Fibroblast of lung (primary cell): ENCODE measurements at regions not wholly inside any gene's neighbourhood (a gene's known extent, or its start where the extent isn't known, plus 50 kb on each side); places are given as distances from the start of the nearest gene placed in this dataset.

Experiments used
- EZH2 ChIP-seq: IDR thresholded peaks from 2 replicates; pipeline ENCODE4 v1.5.1; 2012; ENCODE audit warnings: low read length, control low read depth, mild to moderate bottlenecking; ENCODE audit errors: missing control alignments
- TF ChIP-seq, protein P1 (sequence below), 2 donors: IDR thresholded peaks in 1 of 2; conservative IDR thresholded peaks in 1 of 2; 1 replicate in 1 of 2; 2 replicates in 1 of 2; pipeline ENCODE4 v1.5.1; 2011 to 2012; ENCODE audit warnings: low read length in 2 of 2, control low read depth in 1 of 2, inconsistent platforms in 1 of 2, low read depth in 1 of 2, mild to moderate bottlenecking in 1 of 2

DNA sequence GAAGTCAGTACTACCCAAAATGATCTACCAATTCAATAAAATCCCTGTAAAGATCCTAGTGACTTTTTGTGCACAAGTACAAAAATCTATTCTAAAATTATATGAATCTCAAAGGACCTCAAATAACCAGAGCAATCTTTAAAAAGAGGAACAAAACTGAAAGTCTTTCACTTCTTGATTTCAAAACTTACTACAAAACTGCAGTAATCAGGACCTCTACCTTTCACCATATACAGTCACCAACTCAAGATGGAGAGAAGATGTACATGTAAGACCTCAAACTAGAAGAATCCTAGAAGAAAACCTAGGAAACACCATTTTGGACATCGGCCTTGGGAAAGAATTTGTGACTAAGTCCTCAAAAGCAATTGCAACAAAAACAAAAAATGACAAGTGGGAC lies 109.5 kb upstream of the CD93 start:
- TF ChIP-seq, protein P1, sequence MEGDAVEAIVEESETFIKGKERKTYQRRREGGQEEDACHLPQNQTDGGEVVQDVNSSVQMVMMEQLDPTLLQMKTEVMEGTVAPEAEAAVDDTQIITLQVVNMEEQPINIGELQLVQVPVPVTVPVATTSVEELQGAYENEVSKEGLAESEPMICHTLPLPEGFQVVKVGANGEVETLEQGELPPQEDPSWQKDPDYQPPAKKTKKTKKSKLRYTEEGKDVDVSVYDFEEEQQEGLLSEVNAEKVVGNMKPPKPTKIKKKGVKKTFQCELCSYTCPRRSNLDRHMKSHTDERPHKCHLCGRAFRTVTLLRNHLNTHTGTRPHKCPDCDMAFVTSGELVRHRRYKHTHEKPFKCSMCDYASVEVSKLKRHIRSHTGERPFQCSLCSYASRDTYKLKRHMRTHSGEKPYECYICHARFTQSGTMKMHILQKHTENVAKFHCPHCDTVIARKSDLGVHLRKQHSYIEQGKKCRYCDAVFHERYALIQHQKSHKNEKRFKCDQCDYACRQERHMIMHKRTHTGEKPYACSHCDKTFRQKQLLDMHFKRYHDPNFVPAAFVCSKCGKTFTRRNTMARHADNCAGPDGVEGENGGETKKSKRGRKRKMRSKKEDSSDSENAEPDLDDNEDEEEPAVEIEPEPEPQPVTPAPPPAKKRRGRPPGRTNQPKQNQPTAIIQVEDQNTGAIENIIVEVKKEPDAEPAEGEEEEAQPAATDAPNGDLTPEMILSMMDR (conservative IDR thresholded peaks at IDR 0.05 in 1 of 2, IDR thresholded peaks at IDR 0.05 in 1 of 2; ENCODE audit: low read depth in 1 of 2, low read length in 2 of 2) = no peak
- TF ChIP-seq EZH2 = no peak
